Astrocyte (in vitro differentiated cells and primary cell): ENCODE measurements at regions not wholly inside any gene's neighbourhood (a gene's known extent, or its start where the extent isn't known, plus 50 kb on each side); places are given as distances from the start of the nearest gene placed in this dataset.
A peak's percentile ranks its signal among the peaks of the same experiment; 100 is the strongest.

Experiments used
- DNase-seq: peaks from one replicate; pipeline ENCODE4 v3.0.0-alpha.2; 2010; ENCODE audit warnings: low read depth
- FAIRE-seq: peaks from 2 replicates; lab custom pipeline; 2011; peaks lifted over from hg19 to GRCh38; lab: Jason Lieb, UNC
- H2AFZ ChIP-seq: 2 replicates; pipeline ENCODE4 v1.6.0; 2012; ENCODE audit warnings: low read depth, low read length, inconsistent platforms
- H3K27ac ChIP-seq: 2 replicates; pipeline ENCODE4 v1.5.1; 2011; ENCODE audit warnings: low read depth, low read length, inconsistent platforms
- H3K27me3 ChIP-seq: 2 replicates; pipeline ENCODE4 v1.6.0; 2011; ENCODE audit warnings: low read length, inconsistent platforms; ENCODE audit not compliant: insufficient read depth
- H3K36me3 ChIP-seq: 2 replicates; pipeline ENCODE4 v1.5.1; 2011; ENCODE audit warnings: low read length, inconsistent platforms; ENCODE audit not compliant: insufficient read depth
- H3K4me1 ChIP-seq: 2 replicates; pipeline ENCODE4 v1.5.1; 2011; ENCODE audit warnings: low read length, inconsistent platforms; ENCODE audit not compliant: insufficient read depth
- H3K4me2 ChIP-seq: 2 replicates; pipeline ENCODE4 v1.6.0; 2012; ENCODE audit warnings: low read length, inconsistent platforms
- H3K4me3 ChIP-seq: 2 replicates; pipeline ENCODE4 v1.5.1; 2011; ENCODE audit warnings: low read depth, mild to moderate bottlenecking, low read length, inconsistent platforms; ENCODE audit not compliant: insufficient read depth
- H3K79me2 ChIP-seq: 2 replicates; pipeline ENCODE4 v1.6.0; 2012; ENCODE audit warnings: mild to moderate bottlenecking, low read length, inconsistent platforms; ENCODE audit not compliant: insufficient read depth
- H3K9ac ChIP-seq: 2 replicates; pipeline ENCODE4 v1.6.0; 2012; ENCODE audit warnings: mild to moderate bottlenecking, low read length, inconsistent platforms
- H3K9me3 ChIP-seq: 2 replicates; pipeline ENCODE4 v1.5.1; 2012; ENCODE audit warnings: low read depth, mild to moderate bottlenecking, low read length, inconsistent platforms; ENCODE audit not compliant: insufficient read depth
- H4K20me1 ChIP-seq: 2 replicates; pipeline ENCODE4 v1.6.0; 2012; ENCODE audit warnings: low read length, inconsistent platforms; ENCODE audit not compliant: insufficient read depth
- H3K27ac Mint-ChIP-seq: one replicate; pipeline ENCODE4 v1.8.0; 2021; ENCODE audit warnings: mild to moderate bottlenecking, mixed read lengths; ENCODE audit not compliant: unreplicated experiment
- H3K27me3 Mint-ChIP-seq: one replicate; pipeline ENCODE4 v1.8.0; 2021; ENCODE audit warnings: low read depth, mixed read lengths; ENCODE audit not compliant: unreplicated experiment
- H3K36me3 Mint-ChIP-seq: one replicate; pipeline ENCODE4 v1.8.0; 2021; ENCODE audit warnings: low read depth, mixed read lengths; ENCODE audit not compliant: unreplicated experiment
- H3K4me1 Mint-ChIP-seq: one replicate; pipeline ENCODE4 v1.8.0; 2021; ENCODE audit warnings: low read depth, mixed read lengths; ENCODE audit not compliant: unreplicated experiment
- H3K4me3 Mint-ChIP-seq: one replicate; pipeline ENCODE4 v1.8.0; 2021; ENCODE audit warnings: mild to moderate bottlenecking, moderate library complexity, mixed read lengths; ENCODE audit not compliant: unreplicated experiment
- H3K9me3 Mint-ChIP-seq: one replicate; pipeline ENCODE4 v1.8.0; 2021; ENCODE audit warnings: mild to moderate bottlenecking, mixed read lengths; ENCODE audit not compliant: unreplicated experiment
- EZH2 ChIP-seq: IDR thresholded peaks from 2 replicates; pipeline ENCODE4 v1.6.1; 2012; ENCODE audit warnings: mild to moderate bottlenecking, low read length, inconsistent platforms; ENCODE audit not compliant: insufficient read depth
- TF ChIP-seq, protein P1 (sequence below): IDR thresholded peaks from 2 replicates; pipeline ENCODE4 v1.5.1; 2011; ENCODE audit warnings: low read depth, mild to moderate bottlenecking, inconsistent platforms, low read length, moderate library complexity; ENCODE audit not compliant: insufficient read depth

DNA sequence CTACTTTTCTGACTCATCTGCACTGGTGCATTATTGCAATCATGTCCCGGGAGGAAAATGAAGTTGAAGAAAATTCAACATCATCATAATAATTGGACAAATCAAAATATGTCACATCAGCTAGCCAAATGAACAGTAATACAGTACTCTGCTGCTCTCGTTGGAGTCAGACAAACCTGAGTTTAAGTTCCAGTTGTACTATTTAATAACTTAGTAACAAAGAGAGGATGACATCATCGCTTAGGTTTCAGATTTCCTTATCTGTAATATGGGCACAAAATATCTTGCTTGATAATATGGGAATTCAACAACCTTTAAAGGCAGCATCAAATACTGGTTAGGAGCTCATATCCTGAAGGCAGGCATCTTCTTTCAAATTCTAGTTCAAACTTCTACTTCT, 1248.9 kb upstream of the ACO1 start:
- DNase-seq (peak; percentile 39), FAIRE-seq (no peak)
- Histone ChIP-seq H3K27me3 (no peaks in the 10 kb centered on the region), H3K4me3 (no peak overlapping the region), H3K79me2 (no peaks in the 10 kb centered on the region), H3K36me3 (no peaks in the 10 kb centered on the region), H4K20me1 (no peaks in the 10 kb centered on the region), H3K9ac (no peak overlapping the region), H3K9me3 (no peaks in the 10 kb centered on the region), H2AFZ (no peak overlapping the region), H3K27ac (no peak overlapping the region), H3K4me1 (peaks cover 21% of the 10 kb centered on the region), H3K4me2 (no peak overlapping the region)
- Mint-ChIP-seq H3K9me3 (peaks cover 2% of the 10 kb centered on the region), H3K4me1 (peaks cover 26% of the 10 kb centered on the region), H3K27ac (no peak overlapping the region), H3K4me3 (no peak overlapping the region), H3K36me3 (no peaks in the 10 kb centered on the region), H3K27me3 (no peaks in the 10 kb centered on the region)
- no peak for TF ChIP-seq EZH2
- TF ChIP-seq, protein P1, sequence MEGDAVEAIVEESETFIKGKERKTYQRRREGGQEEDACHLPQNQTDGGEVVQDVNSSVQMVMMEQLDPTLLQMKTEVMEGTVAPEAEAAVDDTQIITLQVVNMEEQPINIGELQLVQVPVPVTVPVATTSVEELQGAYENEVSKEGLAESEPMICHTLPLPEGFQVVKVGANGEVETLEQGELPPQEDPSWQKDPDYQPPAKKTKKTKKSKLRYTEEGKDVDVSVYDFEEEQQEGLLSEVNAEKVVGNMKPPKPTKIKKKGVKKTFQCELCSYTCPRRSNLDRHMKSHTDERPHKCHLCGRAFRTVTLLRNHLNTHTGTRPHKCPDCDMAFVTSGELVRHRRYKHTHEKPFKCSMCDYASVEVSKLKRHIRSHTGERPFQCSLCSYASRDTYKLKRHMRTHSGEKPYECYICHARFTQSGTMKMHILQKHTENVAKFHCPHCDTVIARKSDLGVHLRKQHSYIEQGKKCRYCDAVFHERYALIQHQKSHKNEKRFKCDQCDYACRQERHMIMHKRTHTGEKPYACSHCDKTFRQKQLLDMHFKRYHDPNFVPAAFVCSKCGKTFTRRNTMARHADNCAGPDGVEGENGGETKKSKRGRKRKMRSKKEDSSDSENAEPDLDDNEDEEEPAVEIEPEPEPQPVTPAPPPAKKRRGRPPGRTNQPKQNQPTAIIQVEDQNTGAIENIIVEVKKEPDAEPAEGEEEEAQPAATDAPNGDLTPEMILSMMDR = no peak

DNA sequence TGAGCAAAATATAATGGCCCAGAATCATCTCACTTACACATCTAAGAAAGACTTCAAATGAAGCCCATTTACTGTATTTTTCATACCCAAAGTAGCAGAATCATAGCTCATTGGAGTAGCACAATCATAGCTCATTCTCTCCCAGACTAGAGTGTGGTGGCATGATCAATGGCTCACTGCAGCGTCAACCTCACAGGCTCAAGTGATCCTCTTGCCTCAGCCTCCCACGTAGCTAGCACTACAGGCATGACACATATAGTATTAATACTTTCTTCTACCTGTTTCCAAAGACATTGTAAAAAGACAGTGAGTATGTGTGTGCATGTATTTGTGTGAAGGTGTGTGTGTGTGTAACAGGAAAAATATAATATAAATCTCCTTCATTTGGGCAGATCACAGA, 1247.9 kb upstream of the ACO1 start:
- H4K20me1 ChIP-seq = no peaks in the 10 kb centered on the region
- H3K79me2 ChIP-seq = no peaks in the 10 kb centered on the region
- FAIRE-seq (no peak), DNase-seq (peak; percentile 10)
- H3K36me3 Mint-ChIP-seq = no peaks in the 10 kb centered on the region
- TF ChIP-seq EZH2 = no peak
- TF ChIP-seq, protein P1 = no peak
- H3K27me3 ChIP-seq = no peaks in the 10 kb centered on the region
- peak overlapping the region; percentile 85 for H3K27ac Mint-ChIP-seq
- H3K4me1 ChIP-seq = peaks cover 21% of the 10 kb centered on the region
- H3K4me1 Mint-ChIP-seq = peaks cover 26% of the 10 kb centered on the region
- peak overlapping the region; percentile 18 for H3K4me2 ChIP-seq
- no peak overlapping the region for H3K4me3 ChIP-seq
- H3K27ac ChIP-seq = peak overlapping the region; percentile 56
- no peaks in the 10 kb centered on the region for H3K27me3 Mint-ChIP-seq
- H3K9me3 ChIP-seq = no peaks in the 10 kb centered on the region
- no peak overlapping the region for H2AFZ ChIP-seq
- peaks cover 2% of the 10 kb centered on the region for H3K9me3 Mint-ChIP-seq
- no peaks in the 10 kb centered on the region for H3K36me3 ChIP-seq
- H3K9ac ChIP-seq = no peak overlapping the region
- H3K4me3 Mint-ChIP-seq = no peak overlapping the region
